ENCODE measurements at regions not wholly inside any gene's neighbourhood (a gene's known extent, or its start where the extent isn't known, plus 50 kb on each side); places are given as distances from the start of the nearest gene placed in this dataset.
A peak's percentile ranks its signal among the peaks of the same experiment; 100 is the strongest.

DNA sequence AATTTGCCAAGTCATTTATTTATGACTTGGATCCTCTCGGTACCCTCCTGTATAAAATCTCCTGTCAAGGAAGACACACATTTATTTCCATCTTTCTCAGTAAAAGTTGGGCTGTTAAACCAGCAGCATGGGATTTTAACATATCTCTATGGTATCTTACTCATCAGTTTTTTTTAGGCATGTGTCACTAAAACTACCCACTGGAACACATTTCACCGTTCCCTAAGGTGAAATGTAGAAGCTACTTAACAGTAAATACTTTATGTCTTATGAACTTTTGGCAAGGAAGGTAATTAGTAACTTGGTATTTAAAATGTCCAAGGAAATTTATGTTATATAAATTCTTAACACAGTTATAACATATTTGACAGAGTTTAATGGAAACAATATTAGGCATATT, 152.5 kb upstream of the HDAC9 start:
- no peaks in the 10 kb centered on the region for H3K27me3 Mint-ChIP-seq (ENCODE audit: insufficient read depth)
- H3K4me3 Mint-ChIP-seq, result no peak overlapping the region
- Histone ChIP-seq H3K36me3 (ENCODE audit: control insufficient read depth, insufficient read depth, low read length) (no peaks in the 10 kb centered on the region), H3K27me3 (ENCODE audit: control insufficient read depth, insufficient read depth, low read length, poor library complexity, severe bottlenecking) (no peaks in the 10 kb centered on the region), H3K9me3 (ENCODE audit: control insufficient read depth, low read length) (peaks cover 6% of the 10 kb centered on the region), H3K27ac (ENCODE audit: low read depth, low read length) (no peak overlapping the region), H3K9ac (ENCODE audit: extremely low read depth, low read length, poor library complexity, severe bottlenecking) (no peak overlapping the region), H3K4me3 (ENCODE audit: low read length) (no peak overlapping the region), H3K4me1 (ENCODE audit: control insufficient read depth, insufficient read depth, low read length) (no peaks in the 10 kb centered on the region)
- H3K9me3 Mint-ChIP-seq, result peaks cover 8% of the 10 kb centered on the region
- H3K27ac Mint-ChIP-seq, result no peak overlapping the region
- 80 to 83% methylated on average over 1 to 2 of the region's 2 CpGs for WGBS, 2 experiments (ENCODE audit: insufficient coverage in 1 of 2, insufficient read length in 1 of 2)
- no peak for DNase-seq
- H3K36me3 Mint-ChIP-seq (ENCODE audit: low read depth), result peaks cover 3% of the 10 kb centered on the region
- TF ChIP-seq, protein P1, sequence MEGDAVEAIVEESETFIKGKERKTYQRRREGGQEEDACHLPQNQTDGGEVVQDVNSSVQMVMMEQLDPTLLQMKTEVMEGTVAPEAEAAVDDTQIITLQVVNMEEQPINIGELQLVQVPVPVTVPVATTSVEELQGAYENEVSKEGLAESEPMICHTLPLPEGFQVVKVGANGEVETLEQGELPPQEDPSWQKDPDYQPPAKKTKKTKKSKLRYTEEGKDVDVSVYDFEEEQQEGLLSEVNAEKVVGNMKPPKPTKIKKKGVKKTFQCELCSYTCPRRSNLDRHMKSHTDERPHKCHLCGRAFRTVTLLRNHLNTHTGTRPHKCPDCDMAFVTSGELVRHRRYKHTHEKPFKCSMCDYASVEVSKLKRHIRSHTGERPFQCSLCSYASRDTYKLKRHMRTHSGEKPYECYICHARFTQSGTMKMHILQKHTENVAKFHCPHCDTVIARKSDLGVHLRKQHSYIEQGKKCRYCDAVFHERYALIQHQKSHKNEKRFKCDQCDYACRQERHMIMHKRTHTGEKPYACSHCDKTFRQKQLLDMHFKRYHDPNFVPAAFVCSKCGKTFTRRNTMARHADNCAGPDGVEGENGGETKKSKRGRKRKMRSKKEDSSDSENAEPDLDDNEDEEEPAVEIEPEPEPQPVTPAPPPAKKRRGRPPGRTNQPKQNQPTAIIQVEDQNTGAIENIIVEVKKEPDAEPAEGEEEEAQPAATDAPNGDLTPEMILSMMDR (conservative IDR thresholded peaks at IDR 0.05), result no peak
- peaks cover 2% of the 10 kb centered on the region for H3K4me1 Mint-ChIP-seq

DNA sequence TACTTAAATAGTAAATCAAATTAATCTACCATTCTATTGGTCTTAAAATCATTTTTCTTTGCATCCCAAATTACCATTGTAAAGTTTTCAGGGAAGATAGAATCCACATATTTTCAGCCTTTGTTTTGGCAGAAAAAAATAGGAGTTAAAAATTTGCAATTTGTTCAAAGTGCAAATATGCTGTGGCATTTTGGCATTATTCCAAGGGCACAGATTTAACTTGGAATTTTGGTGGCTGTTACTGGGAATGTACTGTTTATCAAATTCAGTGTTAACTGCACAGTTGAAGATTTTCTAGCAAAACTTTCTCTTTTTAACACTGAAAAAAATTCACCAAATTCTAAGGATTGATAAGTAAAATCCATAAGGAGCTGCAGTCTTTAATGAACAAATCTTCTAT, 151.0 kb upstream of the HDAC9 start:
- DNase-seq, result no peak
- peaks cover 6% of the 10 kb centered on the region for H3K9me3 ChIP-seq (ENCODE audit: control insufficient read depth, low read length)
- TF ChIP-seq, protein P1 (conservative IDR thresholded peaks at IDR 0.05), result no peak
- peaks cover 2% of the 10 kb centered on the region for H3K4me1 Mint-ChIP-seq
- H3K27ac ChIP-seq (ENCODE audit: low read depth, low read length), result no peak overlapping the region
- H3K4me1 ChIP-seq (ENCODE audit: control insufficient read depth, insufficient read depth, low read length), result no peaks in the 10 kb centered on the region
- H3K27ac Mint-ChIP-seq, result no peak overlapping the region
- no peak overlapping the region for H3K9ac ChIP-seq (ENCODE audit: extremely low read depth, low read length, poor library complexity, severe bottlenecking)
- H3K36me3 ChIP-seq (ENCODE audit: control insufficient read depth, insufficient read depth, low read length), result no peaks in the 10 kb centered on the region
- H3K36me3 Mint-ChIP-seq (ENCODE audit: low read depth), result peaks cover 3% of the 10 kb centered on the region
- no peaks in the 10 kb centered on the region for H3K27me3 ChIP-seq (ENCODE audit: control insufficient read depth, insufficient read depth, low read length, poor library complexity, severe bottlenecking)
- peaks cover 8% of the 10 kb centered on the region for H3K9me3 Mint-ChIP-seq
- no peak overlapping the region for H3K4me3 ChIP-seq (ENCODE audit: low read length)
- H3K4me3 Mint-ChIP-seq, result no peak overlapping the region
- no peaks in the 10 kb centered on the region for H3K27me3 Mint-ChIP-seq (ENCODE audit: insufficient read depth)

DNA sequence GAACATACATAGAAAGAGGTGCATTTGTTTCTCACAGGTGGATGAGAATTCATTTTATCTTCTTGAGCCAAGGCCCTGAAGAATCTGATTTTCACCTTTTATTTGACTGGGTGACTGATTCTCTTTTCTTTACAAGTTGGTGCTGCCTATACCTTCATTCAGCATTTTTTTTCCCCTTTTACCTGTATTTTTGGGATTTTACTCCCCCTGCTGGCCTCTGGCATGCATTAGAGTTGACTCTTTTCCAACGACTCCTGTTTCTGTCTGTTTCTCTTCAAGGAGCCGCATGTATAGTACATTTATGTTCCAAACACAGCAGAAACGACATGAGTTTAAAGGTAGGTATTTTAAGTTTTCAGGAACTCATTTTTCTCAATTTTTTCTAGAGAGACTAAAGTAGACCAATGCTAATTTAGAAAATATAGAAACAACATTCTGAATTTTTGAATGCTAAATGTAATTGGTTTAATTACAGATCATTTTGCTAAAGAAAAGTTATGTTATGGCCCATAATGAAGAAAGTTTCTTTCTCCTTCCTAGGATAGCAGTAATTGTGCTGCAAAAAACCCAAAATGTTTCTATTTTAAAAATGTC, 149.8 kb upstream of the HDAC9 start:
- WGBS, 2 experiments (ENCODE audit: insufficient coverage in 1 of 2, insufficient read length in 1 of 2), result 29% methylated on average over 3 of the region's 3 CpGs; no CpG with 5 or more reads in 1 of the 2 experiments
- DNase-seq, result peak; percentile 83
- no peaks in the 10 kb centered on the region for H3K27me3 Mint-ChIP-seq (ENCODE audit: insufficient read depth)
- Histone ChIP-seq H3K9me3 (ENCODE audit: control insufficient read depth, low read length) (no peaks in the 10 kb centered on the region), H3K4me1 (ENCODE audit: control insufficient read depth, insufficient read depth, low read length) (no peaks in the 10 kb centered on the region), H3K27ac (ENCODE audit: low read depth, low read length) (no peak overlapping the region), H3K4me3 (ENCODE audit: low read length) (no peak overlapping the region), H3K36me3 (ENCODE audit: control insufficient read depth, insufficient read depth, low read length) (no peaks in the 10 kb centered on the region), H3K27me3 (ENCODE audit: control insufficient read depth, insufficient read depth, low read length, poor library complexity, severe bottlenecking) (no peaks in the 10 kb centered on the region), H3K9ac (ENCODE audit: extremely low read depth, low read length, poor library complexity, severe bottlenecking) (no peak overlapping the region)
- H3K4me3 Mint-ChIP-seq, result no peak overlapping the region
- peaks cover 3% of the 10 kb centered on the region for H3K36me3 Mint-ChIP-seq (ENCODE audit: low read depth)
- peaks cover 7% of the 10 kb centered on the region for H3K9me3 Mint-ChIP-seq
- no peak overlapping the region for H3K27ac Mint-ChIP-seq
- TF ChIP-seq, protein P1 (conservative IDR thresholded peaks at IDR 0.05), result peak; percentile 92
- H3K4me1 Mint-ChIP-seq, result peaks cover 2% of the 10 kb centered on the region

Measured in endodermal cell (in vitro differentiated cells).